HepG2 (cell line): ENCODE measurements at regions not wholly inside any gene's neighbourhood (a gene's known extent, or its start where the extent isn't known, plus 50 kb on each side); places are given as distances from the start of the nearest gene placed in this dataset.

Experiments used
- ATAC-seq: fragments of 200-7000 bp; cut with Tn5 transposase; 3 replicates; pipeline ENCODE4 v1.9.1; 2020; ENCODE audit warnings: mild to moderate bottlenecking, moderate library complexity
- BruUV-seq: library from RNA; stranded (reverse); fragments of 400-500 nt; replicated peaks from 2 replicates; lab custom pipeline; 2021; lab: Mats Ljungman, UMichigan
- CTCF ChIA-PET: fragments of 300-600 bp; formaldehyde crosslinking; extraction: SDS; loops from one replicate; lab custom pipeline; 2021; ENCODE audit warnings: low total read pairs, inconsistent platforms, low intra/inter-chr PET ratio; lab: Yijun Ruan, JAX
- POLR2A ChIA-PET: fragments of 350-600 bp; sonication (Branson Sonifier 250); formaldehyde crosslinking; loops from one replicate; lab custom pipeline; 2020; ENCODE audit warnings: antibody characterized with exemption, inconsistent platforms; lab: Yijun Ruan, JAX
- DNase-seq: peaks from one replicate; pipeline ENCODE4 v3.0.0-alpha.2; 2015; ENCODE audit warnings: low spot score
- FAIRE-seq: peaks from 3 replicates; lab custom pipeline; 2011; peaks lifted over from hg19 to GRCh38; lab: Jason Lieb, UNC
- H2AFZ ChIP-seq: one replicate; pipeline ENCODE4 v1.6.1; 2011; ENCODE audit warnings: low read length, inconsistent platforms
- H3K27ac ChIP-seq: fragments of 300-600 bp; 3 replicates; pipeline ENCODE4 v1.8.0; 2011; ENCODE audit warnings: mixed run types, mild to moderate bottlenecking, mixed read lengths, low read length, inconsistent platforms; ENCODE audit not compliant: insufficient read depth; ENCODE audit errors: extremely low read length
- H3K27me3 ChIP-seq, 2 experiments: fragments of 200-600 bp in 1 of 2; 2 replicates in 1 of 2; 3 replicates in 1 of 2; pipeline versions ENCODE4 v1.6.0 to v1.8.0; 2011; ENCODE audit warnings: low read length in 2 of 2, mild to moderate bottlenecking in 2 of 2, moderate library complexity in 2 of 2, inconsistent platforms in 1 of 2; ENCODE audit not compliant: insufficient read depth in 2 of 2, control insufficient read depth in 1 of 2
- H3K36me3 ChIP-seq, 2 experiments: fragments of 200-600 bp in 1 of 2; replicated peaks in 1 of 2; 2 replicates in 1 of 2; 3 replicates in 1 of 2; pipeline versions ENCODE4 v1.5.1 to v1.8.0; 2011; ENCODE audit warnings: low read length in 2 of 2, inconsistent platforms in 1 of 2; ENCODE audit not compliant: insufficient read depth in 2 of 2, control insufficient read depth in 1 of 2
- H3K4me1 ChIP-seq: 2 replicates; pipeline ENCODE4 v1.5.1; 2012; ENCODE audit warnings: low read length, inconsistent platforms; ENCODE audit not compliant: insufficient read depth
- H3K4me2 ChIP-seq: 2 replicates; pipeline ENCODE4 v1.6.0; 2011; ENCODE audit warnings: low read depth, low read length, inconsistent platforms
- H3K4me3 ChIP-seq, 3 experiments: fragments of 200-600 bp in 1 of 3; sonication (generic), shearing (Covaris generic) in 1 of 3; replicated peaks in 1 of 3; 2 replicates each; pipeline ENCODE4 v1.5.1; 2011 to 2016; ENCODE audit warnings: low read length in 3 of 3, inconsistent platforms in 2 of 3, low read depth in 2 of 3, mild to moderate bottlenecking in 2 of 3, control low read depth in 1 of 3, mixed read lengths in 1 of 3; ENCODE audit not compliant: insufficient read depth in 1 of 3
- H3K79me2 ChIP-seq: one replicate; pipeline ENCODE4 v1.6.1; 2011; ENCODE audit warnings: low read length, inconsistent platforms; ENCODE audit not compliant: insufficient read depth
- H3K9ac ChIP-seq: 2 replicates; pipeline ENCODE4 v1.6.0; 2011; ENCODE audit warnings: mild to moderate bottlenecking, low read depth, low read length, inconsistent platforms; ENCODE audit not compliant: insufficient read depth
- H3K9me3 ChIP-seq: 2 replicates; pipeline ENCODE4 v1.5.1; 2012; ENCODE audit warnings: mild to moderate bottlenecking, low read length
- H4K20me1 ChIP-seq: 2 replicates; pipeline ENCODE4 v1.6.0; 2011; ENCODE audit warnings: inconsistent platforms, mild to moderate bottlenecking, low read length, moderate library complexity; ENCODE audit not compliant: insufficient read depth
- CBX5 ChIP-seq: sonication (generic); formaldehyde crosslinking; IDR thresholded peaks from 2 replicates; pipeline ENCODE4 v1.4.0; 2020; ENCODE audit warnings: missing genetic modification reagents, borderline replicate concordance
- CSRNP2 ChIP-seq: sonication (generic); formaldehyde crosslinking; conservative IDR thresholded peaks from 2 replicates; pipeline ENCODE4 v1.8.0; 2022; ENCODE audit warnings: low read depth, missing genetic modification reagents
- CTCF ChIP-seq: sonication (generic); formaldehyde crosslinking; IDR thresholded peaks from 2 replicates; pipeline ENCODE4 v1.5.0; 2020; ENCODE audit warnings: mild to moderate bottlenecking, missing genetic modification reagents, moderate library complexity
- GPN1 ChIP-seq: sonication (generic); formaldehyde crosslinking; IDR thresholded peaks from 2 replicates; pipeline ENCODE4 v1.5.1; 2020; ENCODE audit warnings: missing genetic modification reagents, borderline replicate concordance
- RFX5 ChIP-seq: IDR thresholded peaks from 2 replicates; pipeline ENCODE4 v1.6.1; 2011; ENCODE audit warnings: low read depth, low read length, improper control_type of control experiment
- SATB2 ChIP-seq: sonication (generic); formaldehyde crosslinking; IDR thresholded peaks from 2 replicates; pipeline ENCODE4 v1.5.0; 2020; ENCODE audit warnings: missing genetic modification reagents
- SMARCC2 ChIP-seq: fragments of 450-650 bp; IDR thresholded peaks from 2 replicates; pipeline ENCODE4 v1.6.1; 2017; ENCODE audit warnings: antibody characterized with exemption, mild to moderate bottlenecking
- TARDBP ChIP-seq: sonication (generic); formaldehyde crosslinking; IDR thresholded peaks from 2 replicates; pipeline ENCODE4 v1.8.0; 2022; ENCODE audit warnings: mild to moderate bottlenecking, missing genetic modification reagents
- TFDP2 ChIP-seq: sonication (generic); formaldehyde crosslinking; IDR thresholded peaks from 2 replicates; pipeline ENCODE4 v1.4.0; 2020; ENCODE audit warnings: missing genetic modification reagents
- ZFP90 ChIP-seq: sonication (generic); formaldehyde crosslinking; IDR thresholded peaks from 2 replicates; pipeline ENCODE4 v1.8.0; 2022; ENCODE audit warnings: missing genetic modification reagents, mild to moderate bottlenecking, inconsistent platforms, borderline replicate concordance
- ZNF318 ChIP-seq: sonication (generic); formaldehyde crosslinking; IDR thresholded peaks from 2 replicates; pipeline ENCODE4 v1.4.0; 2020; ENCODE audit warnings: mild to moderate bottlenecking, missing genetic modification reagents
- ZNF703 ChIP-seq: sonication (generic); formaldehyde crosslinking; IDR thresholded peaks from 2 replicates; pipeline ENCODE4 v1.5.1; 2020; ENCODE audit warnings: missing genetic modification reagents, mild to moderate bottlenecking, moderate library complexity, borderline replicate concordance
- WGBS: methylation state at CpG from one replicate; pipeline ENCODE4 v1.1.6; 2017; ENCODE audit warnings: low lambda C conversion rate; 5-methylcytosine and 5-hydroxymethylcytosine counted together
- in situ Hi-C: cut with HindIII; loops from 2 replicates; pipeline ENCODE4 v1.10.0; 2017; ENCODE audit warnings: low pct_unique_long_range_greater_than_20kb; ENCODE audit not compliant: extremely low pct_ligation_motif_present
- intact Hi-C: fragments of 100-400 bp; cut with micrococcal nuclease; formaldehyde crosslinking; loops from one replicate; pipeline ENCODE4 v1.10.0; 2022; ENCODE audit not compliant: unreplicated experiment

- Histone ChIP-seq H3K9ac (no peak overlapping the region), H2AFZ (no peak overlapping the region), H3K4me3 (no peak overlapping the region), H4K20me1 (no peaks in the 10 kb centered on the region), H3K79me2 (no peaks in the 10 kb centered on the region), H3K4me2 (no peak overlapping the region)
- in situ Hi-C loops, result no loop called here
- POLR2A ChIA-PET, result no interaction called here
- no peak for FAIRE-seq
- intact Hi-C loops, result no loop called here
- DNase-seq, result no peak
- no peak for ATAC-seq
- CTCF ChIA-PET, result no interaction called here
- no peak for TF ChIP-seq CSRNP2 (CRISPR knock-in tag)
- TF ChIP-seq ZFP90 (CRISPR knock-in tag), result no peak
- TF ChIP-seq ZNF318, result no peak
- TF ChIP-seq TFDP2 (CRISPR knock-in tag), result no peak
- TF ChIP-seq ZNF703 (CRISPR knock-in tag), result no peak
- no peak for TF ChIP-seq SATB2 (CRISPR knock-in tag)
- no peak for TF ChIP-seq TARDBP (CRISPR knock-in tag)
- no peak for TF ChIP-seq RFX5
- TF ChIP-seq GPN1 (CRISPR knock-in tag), result no peak
- TF ChIP-seq CBX5, result no peak
- TF ChIP-seq CTCF (CRISPR knock-in tag), result no peak
- TF ChIP-seq SMARCC2, result no peak
- TF ChIP-seq, all 625 proteins: peak for 0
- H3K36me3 ChIP-seq, result no peaks in the 10 kb centered on the region
- H3K4me1 ChIP-seq, result no peaks in the 10 kb centered on the region
- BruUV-seq, result no TSS peak
- H3K9me3 ChIP-seq, result no peaks in the 10 kb centered on the region; the same call in 1 of the 2 replicates
- no peaks in the 10 kb centered on the region for H3K27me3 ChIP-seq
- no peak overlapping the region for H3K27ac ChIP-seq
- 25% methylated on average over 2 of the region's 2 CpGs for WGBS
Measured at GRCh38 chr16:80367037-80367658, 173.6 kb upstream of the DYNLRB2 start.
